CD4-positive, alpha-beta T cell treated with Interferon alpha-2 for 1 hour (primary cell): ENCODE measurements at regions not wholly inside any gene's neighbourhood (a gene's known extent, or its start where the extent isn't known, plus 50 kb on each side); places are given as distances from the start of the nearest gene placed in this dataset.

Experiments used
- DNase-seq, 2 donors: peaks; one replicate each; pipeline ENCODE4 v3.0.0-alpha.2; 2020 to 2022

DNA sequence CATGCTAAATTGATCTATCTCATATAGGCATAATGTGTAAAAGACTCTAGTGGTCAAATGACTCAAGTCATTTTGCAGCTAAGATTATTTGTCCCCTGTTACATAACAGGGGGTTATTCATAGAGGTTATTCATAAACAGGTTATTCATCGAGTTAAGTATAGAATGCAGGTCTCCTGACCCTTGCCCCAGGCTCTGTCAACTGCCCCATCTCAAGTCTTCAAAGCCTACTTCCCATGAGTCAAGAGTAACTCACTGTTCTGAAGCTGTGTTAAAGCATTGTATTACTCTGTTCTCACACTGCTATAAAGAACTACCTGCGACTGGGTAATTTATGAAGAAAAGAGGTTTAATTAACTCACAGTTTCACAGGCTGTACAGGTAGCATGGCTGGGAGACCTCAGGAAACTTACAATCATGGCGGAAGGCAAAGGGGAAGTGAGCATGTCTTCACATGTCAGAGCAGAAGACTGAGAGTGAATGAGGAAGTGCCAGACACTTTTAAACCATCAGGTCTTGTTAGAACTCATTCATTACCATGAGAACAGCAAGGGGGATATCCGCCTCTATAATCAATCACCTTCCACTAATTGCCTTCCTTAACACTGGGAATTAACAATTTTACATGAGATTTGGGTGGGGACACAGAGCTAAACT lies 226.2 kb upstream of the BLID start:
- no peak for DNase-seq

DNA sequence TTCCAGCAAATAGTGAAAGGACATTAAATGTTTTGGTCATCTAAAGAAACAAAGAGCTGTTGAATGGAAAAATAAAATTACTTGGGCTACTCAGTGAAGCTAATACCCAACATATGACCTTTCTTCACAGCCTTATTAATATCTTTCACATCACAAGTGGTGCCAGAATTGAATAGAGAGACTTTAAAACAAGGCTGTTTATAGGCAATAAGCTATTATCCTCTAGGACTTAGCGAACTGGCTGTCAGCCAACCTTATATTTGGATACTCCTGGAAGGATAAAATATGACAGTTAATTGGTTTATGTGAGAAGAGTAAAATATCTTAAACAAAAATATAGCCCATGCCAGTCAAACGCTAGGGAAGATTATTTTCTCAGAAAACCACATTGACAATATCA lies 225.5 kb upstream of the BLID start:
- DNase-seq, result no peak

DNA sequence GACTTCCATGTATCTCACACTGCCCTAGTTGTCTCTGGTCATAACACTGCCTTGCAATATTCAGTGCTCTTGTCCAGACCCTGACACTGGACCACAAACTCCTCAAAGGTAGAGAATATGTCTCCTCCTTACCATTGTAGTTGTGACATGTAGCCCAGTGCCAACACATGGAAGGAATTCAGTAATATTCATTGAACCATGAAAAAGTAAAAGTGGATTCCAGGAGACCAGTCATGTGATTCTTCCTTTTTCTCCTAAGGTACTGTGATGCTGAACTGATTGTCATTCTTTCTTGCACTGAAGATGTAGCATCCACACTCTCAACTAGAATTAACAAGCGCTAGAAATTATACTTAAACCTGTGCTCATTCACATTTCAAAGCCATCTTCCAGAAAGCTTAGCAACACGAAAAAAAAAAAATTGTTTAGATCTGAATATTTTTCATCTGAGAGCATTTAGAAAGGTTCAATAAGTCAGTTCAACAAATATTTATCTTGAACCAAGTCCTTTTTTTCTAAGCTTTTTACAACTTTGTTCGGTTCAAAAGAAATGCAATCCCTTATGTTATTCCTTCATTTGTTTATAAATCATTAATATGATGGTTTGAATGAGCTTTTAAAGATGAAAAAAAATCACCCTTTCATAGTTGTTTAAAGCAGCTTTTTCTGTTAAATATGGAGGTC lies 224.7 kb upstream of the BLID start:
- no peak for DNase-seq

DNA sequence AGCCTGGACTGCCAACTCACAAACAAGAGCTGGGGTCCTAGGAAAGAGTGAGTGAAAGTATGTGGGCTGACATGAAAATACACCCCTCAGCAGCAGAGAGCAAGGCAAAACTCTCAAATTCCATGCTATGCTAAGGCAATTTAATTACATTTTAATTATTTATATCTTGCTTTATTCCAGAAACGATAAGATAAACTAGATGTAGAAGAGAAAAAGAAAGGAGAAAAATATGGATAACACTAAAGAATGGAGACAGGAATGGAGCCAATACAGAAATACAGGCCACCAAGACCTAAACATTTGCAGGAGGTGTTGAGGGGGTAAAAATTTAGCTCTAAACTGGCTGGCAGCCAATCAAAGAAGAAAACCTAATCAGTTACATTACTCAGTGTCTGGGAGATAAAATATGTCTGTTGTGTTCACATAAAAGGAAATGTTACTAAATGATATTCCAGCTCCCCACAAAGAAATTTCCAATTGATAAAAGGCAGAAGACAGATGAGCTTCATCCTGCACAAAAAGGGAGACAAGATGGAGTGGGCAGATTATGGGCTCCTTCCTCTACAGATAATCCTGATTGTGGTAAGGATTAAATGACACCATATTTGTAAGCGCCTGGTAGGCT lies 223.5 kb upstream of the BLID start:
- DNase-seq, result no peak

DNA sequence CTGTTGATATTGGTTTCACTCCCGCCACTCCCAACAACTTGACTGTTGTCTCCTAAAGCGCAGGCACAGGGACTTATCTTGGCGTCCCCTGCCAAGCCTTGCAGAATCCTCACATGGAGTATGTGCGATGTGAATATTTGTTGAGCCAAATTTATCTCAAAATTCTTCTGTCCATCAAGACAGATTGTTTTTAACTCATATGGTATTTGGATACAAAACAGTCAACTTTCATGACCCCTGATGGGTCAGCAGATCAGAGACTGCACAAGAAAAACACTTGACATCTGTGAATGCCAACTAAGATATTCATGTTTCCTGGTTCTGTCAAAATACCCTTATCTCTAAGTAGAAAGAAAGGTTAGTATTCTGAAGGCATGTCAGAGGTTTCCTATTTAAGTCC lies 221.7 kb upstream of the BLID start:
- DNase-seq, result no peak

DNA sequence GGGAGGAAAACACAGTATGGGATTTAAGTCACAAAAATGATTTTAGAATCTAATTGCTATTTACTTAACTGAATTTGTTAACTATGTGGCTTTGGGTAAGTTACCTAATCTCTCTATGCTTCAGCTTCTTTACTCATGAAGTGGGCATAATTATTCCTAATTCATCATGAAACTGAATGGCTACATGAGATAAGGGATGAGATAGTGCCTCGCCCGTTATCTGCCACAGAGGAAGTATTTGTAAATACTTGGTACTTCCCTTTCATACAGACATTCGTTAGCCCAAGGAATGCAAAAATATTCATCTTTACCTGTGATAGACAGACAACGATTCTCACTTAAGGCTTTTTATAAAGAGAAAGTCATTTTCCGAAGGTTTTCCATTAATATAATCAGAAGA lies 221.2 kb upstream of the BLID start:
- DNase-seq, result no peak

DNA sequence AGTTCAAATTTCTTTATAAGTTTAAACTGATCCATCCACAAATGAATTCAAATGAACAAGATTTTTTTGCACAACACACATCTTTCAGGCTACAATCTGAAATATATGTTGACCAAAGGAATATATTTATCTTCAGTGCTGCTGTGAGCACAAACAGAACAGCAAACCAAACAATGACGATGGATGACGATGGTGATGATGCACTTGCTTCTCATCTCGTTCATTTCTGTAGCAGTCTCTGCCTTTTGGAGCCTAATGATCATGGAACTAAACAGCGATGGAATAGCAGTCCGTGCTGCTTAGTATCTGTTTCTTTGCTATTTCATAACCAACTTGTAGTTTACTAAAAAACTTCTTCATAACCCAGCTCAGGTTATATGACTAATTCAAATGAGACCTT lies 220.7 kb upstream of the BLID start:
- no peak for DNase-seq

DNA sequence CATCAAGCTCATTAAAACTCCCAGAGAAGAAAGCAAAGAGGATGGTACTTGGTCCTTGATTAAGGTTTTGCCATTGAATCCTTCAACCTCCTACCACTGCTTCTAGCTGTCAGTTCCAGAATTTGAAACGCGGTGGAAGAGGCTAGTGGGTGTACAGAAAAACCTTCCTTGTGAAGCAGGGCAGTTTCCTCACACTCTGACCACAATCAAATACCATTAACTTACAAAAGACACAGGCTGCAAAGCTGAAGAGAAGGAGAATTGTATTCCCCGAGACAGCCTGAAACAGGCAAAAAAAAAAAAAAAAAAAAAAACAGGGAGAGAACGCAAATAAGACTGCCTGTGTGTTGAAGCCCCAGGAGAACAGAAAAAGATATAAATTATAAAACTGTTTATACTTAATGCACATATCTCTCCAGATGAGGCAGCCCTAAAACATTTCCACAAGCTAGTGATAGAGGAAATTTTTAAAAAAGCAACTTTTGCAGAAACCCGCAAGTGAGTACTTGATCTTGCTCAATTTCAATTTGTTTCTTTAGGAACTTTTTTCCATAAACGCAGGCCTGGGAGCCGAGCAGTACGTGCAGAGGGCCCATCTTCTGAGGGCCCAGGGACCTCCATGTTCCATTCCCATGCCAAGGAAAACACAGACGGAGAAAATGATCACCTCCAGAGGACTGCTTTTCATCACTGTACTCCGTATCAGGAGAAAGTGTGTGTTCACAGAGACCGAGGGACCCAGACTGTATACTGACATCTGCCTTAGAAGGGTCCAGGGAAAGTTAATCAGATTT lies 218.7 kb upstream of the BLID start:
- no peak for DNase-seq

DNA sequence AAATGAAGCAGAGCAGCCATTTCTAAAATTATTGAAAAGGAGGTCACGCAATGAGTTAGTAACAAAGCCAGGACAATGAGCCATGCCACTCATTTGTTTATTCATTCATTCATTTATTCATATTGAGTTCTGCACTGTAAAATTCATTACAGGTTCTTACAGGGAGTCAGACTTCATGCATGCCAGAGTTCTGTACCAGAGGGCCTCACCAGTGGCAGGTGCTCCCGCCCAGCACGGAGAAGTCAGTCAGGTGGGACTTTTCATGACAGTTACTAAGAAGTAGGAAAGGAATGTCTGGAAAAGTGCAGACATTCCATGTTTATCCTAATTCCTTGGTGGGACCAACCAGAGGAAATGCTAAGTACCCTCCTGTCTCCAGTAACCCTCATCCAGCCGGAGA lies 217.5 kb upstream of the BLID start:
- DNase-seq, result no peak

DNA sequence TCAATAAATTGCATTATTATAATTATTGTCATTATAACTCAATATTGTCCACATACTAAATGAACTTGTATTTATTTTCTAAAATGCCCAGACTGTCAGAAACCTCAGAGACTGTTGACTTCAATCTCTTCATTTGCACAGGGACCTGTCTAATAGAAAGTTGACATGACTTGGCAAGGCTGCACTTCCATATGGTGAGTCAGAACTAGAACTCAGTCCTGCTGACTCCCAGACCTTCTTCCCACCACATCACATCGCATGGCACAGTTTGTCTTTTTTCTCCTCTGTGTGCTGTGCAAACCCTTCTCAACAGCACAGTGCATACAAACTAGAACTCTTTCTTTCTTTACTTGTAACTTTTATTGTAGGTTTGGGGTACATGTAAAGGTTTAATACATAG lies 215.1 kb upstream of the BLID start:
- no peak for DNase-seq

DNA sequence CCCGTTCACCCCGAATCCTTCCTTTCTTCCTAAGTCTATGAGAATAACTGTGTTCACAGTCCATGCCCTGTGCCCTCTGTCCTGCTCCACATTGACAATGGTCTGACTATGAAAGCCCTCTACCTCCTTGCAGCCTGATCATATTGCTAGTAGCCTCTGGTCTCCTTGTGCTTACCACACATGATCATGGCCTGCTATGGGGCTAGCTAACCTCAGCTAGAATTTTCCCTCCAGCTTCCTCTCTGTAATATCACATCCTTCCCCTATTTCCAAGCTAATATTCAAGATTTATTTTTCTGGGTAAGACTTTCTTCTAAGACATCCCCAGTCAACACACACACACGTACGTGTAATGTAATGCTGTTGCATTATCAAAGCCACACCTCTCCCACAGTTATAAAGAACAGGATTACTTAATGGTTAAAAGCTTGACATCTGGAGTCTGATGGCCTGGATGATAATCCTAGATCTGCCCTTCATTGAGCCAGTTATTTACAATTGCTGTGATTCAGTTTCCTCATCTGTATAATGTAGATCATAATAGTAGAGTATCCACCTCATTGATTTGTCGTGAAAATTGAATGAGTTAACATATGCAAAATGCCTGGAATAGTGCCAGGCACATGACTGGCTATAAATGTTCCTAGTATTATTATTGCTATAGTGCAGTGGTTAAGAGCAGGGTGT lies 214.4 kb upstream of the BLID start:
- DNase-seq, result no peak

DNA sequence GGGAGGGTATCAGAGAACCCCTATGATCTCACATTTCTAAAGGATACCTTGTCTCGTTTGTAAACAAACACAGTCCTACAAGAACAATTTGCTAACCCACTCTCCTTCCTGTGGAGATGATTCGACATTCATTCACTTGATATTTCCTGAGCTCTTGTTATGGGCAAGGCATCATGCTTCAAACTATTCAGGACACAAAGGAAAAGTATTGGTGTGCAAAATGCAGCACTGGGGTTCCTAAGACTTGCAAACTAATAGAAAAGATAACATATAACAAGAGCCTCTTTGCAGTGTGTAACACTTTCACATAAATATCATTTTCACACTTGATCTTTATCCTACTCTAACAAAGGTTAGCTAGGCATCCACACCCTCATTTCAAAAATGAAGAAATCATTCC lies 211.5 kb upstream of the BLID start:
- no peak for DNase-seq

DNA sequence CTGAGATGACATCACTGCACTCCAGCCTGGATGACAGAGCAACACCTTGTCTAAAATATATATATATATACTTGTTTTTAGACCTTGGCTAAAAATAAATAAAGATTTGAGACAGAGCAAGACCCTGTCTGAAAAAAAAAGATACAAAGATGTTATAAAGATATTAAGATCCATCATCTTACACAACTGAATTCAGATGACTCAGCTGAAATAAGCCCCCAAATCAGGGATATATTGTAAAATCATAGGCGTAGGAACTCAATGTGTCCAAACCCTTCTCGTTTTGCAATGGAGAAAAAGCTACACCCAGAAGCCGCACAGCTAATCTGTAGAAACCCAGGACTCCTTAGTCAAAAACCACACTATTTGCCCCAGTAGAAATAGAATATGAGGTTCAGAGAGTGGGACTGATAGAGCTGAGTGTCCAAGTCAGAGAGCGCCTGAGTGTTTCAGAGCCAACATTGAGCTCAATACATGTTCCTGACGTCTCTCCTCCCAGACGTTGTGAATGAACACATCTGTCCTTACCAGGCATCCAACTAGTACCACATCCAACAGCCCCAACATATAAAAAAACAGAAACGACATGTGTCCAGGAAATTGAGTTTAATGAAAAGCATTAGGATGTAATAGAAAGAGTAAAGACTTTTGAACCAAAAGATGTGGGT lies 207.9 kb upstream of the BLID start:
- no peak for DNase-seq

DNA sequence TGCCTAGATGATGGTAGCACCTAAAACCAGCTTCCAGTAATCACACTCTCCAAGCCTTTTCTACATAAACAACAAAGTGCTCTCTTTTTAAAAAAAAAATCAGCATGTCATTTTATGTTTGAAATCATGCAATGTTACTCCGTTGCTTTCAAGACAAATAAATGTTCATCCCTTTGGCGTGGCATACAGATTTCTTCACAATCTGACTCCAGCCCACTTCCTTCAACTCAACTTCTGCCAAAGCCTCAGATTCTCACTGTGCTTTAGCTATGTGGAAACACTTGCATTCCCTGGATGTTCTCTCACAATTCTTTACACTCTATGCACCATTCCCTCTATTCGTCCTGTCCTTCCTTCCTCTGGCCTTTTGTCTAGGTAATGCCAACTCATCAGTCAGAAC lies 206.3 kb upstream of the BLID start:
- no peak for DNase-seq

DNA sequence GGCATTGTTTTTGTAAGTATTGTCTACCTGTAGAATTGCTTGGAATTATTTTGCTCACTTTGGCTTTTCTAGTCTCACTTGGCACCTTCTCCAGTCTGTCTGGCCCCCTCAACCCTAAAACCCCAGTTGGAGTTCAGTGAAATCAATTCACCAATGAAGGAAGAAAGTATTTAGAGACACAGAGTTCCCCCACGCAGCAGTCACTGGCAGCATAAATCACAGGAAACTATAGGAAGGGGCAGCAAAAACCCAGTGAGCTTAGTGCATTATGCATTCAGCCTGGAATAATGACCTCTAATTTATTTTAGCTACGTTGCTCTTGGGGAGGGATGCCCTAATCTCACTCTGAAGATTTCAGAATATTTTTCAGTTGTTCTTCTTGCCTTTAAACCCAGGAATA lies 204.7 kb upstream of the BLID start:
- no peak for DNase-seq

DNA sequence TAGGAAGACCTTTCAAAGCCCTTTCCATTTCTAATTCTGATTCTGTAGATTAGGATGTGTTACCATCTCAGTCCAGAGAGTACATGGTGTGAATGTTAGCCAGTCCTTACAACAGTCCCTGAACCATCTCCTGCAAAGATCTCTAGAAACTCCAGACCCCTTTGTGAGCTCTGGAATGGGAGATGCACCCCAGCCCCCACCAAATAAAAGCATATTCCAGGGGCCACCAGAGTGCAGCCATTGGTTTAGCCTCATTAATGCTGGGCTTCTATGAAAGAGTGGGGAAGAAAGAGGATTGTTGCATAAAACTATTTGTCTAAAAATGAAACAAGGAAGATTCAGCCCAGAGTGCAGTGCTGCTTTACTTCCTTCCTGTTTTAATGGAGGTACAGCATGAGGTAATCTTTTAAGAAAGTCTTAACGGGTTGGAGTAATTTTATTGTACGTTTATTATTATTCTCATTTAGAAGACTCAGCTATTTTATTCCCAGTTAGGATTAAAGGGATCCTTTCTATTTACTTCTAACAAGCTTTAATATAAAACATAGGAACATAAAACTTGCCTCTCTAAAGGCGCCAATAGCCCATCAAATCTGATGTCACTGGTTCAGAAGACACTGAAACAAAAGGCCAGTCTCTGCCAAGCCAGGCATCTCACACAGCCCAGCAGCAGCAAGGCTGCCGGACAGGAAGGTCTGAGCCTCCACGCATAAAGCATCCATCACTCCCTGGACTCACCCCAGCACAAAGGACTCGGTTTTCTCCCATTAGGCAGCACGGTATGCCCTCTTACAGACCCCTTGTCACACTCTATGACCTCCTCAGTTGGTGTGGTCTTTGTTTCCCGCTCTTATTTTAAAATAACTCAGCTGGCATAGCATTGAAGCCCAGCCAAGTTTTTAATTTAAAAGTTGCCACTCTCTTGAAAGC lies 203.9 kb upstream of the BLID start:
- no peak for DNase-seq

DNA sequence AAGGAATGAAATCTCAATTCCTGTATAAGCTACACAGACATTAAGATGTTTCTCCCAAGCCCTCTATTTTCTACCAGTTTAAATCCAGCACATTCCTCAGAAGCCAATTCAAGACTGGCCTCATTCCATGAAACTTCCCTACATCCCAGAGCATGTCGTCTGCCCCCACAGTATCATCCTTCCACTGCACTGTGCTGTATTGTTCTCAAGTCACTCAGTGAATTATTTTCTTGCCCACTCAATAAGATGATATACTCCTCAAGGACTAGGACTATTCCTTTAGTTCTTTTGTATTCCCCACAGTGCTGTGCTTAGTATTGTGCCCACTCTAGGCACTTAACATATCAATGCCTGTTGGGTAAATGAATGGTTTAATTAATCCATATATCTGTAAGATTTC lies 203.1 kb upstream of the BLID start:
- DNase-seq, result no peak

DNA sequence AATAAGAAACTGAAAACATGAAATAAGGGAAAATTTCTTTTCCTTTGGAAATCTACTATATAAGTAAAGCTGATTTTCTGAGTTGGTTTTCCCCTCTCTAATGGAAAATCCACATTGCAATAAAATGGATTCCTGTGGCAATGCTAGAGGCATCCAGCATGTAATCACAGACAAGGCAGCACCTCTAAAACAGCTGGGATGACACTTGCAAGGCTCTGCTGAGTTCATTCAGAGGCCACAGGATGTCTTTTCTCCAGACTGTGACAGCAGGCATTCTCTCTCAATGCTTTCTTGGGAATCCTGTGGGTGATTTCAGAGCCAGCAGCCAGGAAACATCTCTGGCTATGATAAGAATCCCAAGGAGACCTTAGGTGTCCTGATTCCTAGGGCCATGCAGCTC lies 201.3 kb upstream of the BLID start:
- no peak for DNase-seq

DNA sequence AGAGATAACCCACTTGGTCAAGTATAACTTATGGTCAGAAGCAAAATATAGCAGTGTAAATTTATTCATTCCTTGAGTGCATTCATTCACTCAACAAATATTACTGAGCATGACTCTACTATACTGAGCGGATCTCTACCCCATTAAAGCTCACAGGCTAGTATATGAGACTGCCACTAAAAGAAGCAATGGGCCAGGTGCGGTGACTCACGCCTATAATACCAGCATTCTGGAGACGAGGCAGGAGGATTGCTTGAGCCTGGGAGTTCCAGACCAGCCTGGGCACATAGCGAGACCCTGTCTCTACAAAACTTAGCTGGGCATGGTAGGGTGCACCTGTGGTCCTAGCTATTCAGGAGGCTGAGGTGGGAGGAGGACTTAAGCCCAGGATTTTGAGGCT lies 197.6 kb upstream of the BLID start:
- DNase-seq, result no peak

DNA sequence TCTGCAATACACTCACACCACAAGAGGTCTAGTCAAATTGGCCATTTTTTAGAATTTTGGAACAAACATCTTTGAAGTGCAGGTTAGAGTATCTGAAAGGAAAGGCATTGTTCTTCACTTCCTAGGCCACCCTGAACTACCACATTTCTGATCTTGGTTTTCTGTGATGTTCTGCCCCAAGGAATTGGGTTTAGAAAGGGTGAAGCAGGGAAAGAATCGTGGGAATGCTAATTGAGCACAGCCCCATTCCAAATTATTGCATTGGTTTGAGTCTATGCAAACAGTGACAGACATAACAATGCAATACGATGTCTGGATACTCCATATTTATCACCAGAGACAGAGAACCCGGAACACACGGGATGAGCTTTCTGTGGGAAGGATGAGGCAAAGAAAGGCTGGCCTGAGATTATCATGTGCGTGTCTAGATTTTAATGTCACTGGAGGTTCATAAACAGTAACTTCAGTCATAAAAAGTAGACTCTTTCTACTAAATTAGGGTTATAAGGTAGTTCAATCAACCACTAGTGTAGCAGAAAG lies 195.3 kb upstream of the BLID start:
- no peak for DNase-seq

DNA sequence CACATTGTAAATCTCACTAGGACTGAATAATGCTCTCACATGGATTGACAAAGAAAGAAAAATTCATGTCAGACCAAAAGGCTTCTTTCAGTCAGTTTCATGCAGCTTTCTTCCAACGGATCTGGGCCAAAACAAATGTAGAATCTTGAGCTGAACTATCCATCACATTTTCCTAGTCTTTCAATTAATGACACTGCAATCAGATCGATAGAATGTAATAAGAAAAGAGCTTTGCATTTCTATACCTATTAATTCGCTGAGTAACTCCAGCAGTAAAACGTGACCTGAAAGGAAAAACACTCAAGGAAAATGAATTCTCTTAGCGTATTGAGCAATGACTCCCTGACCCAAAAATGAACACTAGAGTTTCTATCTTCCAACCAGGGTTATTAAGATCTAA lies 194.8 kb upstream of the BLID start:
- DNase-seq, result no peak
